GM12865 (cell line): ENCODE measurements at regions not wholly inside any gene's neighbourhood (a gene's known extent, or its start where the extent isn't known, plus 50 kb on each side); places are given as distances from the start of the nearest gene placed in this dataset.

Experiments used
- DNase-seq: peaks from one replicate; pipeline ENCODE4 v3.0.0; 2010; ENCODE audit warnings: low read depth
- H3K4me3 ChIP-seq: 2 replicates; pipeline ENCODE4 v1.5.1; 2011; ENCODE audit warnings: mild to moderate bottlenecking, low read depth, low read length, control low read depth
- CTCF ChIP-seq: IDR thresholded peaks from 2 replicates; pipeline ENCODE4 v1.5.1; 2011; ENCODE audit warnings: low read length, control low read depth, low read depth, inconsistent platforms; ENCODE audit not compliant: insufficient read depth; ENCODE audit errors: missing control alignments

DNA sequence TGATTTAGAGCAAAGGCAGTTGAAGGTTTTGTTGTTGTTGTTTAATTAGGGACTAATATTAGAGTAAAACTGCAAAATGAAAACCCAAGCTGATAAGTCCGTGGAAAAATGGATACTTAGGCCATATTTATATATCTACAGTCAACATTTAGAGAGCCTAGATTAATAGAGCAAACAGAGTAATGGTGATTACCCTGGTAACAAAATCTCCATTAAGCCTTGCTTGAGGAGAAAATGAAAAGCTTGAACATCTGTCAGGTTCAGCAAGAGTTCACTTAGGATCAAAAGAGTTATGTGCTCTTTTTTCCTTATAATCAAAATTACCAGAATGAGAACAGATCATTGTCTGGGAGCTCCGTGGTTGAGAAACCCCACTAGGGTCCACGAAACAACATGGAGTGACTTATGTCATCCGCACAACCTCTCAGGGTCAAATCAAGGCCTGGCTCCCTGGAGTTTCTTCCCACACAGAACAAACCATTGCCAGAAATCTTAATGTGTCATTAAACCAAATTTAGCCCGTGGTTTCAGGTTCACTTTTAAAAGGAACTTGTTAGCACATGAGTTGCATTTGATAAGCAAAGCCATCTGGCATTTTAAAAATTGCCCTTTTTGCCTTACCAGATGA is 381.2 kb downstream of the GABRB3 start:
- no peak overlapping the region for H3K4me3 ChIP-seq
- DNase-seq: no peak

DNA sequence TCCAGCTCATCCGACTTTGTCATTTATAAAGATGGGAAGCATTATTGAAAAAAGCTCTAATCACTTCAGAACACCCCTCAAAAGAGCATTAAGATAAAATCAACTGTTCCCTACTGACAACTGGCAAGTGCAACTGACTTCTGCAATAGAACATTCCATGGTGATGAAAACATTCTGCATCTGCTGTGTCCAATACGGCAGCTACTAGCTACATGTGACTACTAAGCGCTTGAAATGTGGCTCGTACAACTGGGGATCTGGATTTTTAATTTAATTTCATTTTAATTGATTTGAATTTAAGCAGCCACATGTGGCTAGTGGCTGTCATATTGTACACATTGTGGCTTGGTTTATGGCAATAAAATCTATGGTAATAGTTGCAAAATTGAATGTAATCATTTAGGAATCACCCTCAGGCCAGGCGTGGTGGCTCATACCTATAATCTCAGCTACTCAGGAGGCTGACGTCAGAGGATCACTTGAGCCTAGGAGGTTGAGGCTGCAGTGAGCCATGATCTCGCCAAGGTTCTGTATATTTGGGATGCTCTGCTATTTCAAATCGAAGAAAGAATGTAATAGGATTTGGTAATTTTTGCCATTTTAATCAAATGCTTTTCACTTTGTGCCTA is 390.3 kb downstream of the GABRB3 start:
- no peak for TF ChIP-seq CTCF
- DNase-seq: no peak
- no peak overlapping the region for H3K4me3 ChIP-seq

More for the DNA sequence above, 381.2 kb downstream of the GABRB3 start:
- TF ChIP-seq CTCF: no peak

DNA sequence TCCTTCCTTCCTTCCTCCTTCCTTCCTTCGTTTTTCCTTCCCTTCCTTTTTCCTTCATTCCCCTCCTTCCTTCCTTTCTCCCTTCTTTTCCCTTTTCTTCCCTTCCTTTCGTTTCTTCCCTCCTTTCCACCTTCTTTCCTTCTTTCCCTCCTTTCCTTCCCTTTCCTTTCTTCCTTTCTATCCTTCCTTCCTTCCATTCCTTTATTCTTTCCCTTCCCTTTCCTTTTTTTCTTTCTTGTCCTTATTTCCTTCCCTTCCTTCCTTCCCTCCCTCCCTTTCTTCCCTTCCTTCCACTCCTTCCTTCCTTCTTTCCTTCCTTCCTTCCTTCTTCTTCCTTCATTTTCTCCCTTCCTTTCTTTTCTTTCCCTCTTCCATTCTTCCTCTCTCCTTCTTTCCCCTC is 394.6 kb downstream of the GABRB3 start:
- no peak for DNase-seq
- TF ChIP-seq CTCF: no peak
- no peak overlapping the region for H3K4me3 ChIP-seq

DNA sequence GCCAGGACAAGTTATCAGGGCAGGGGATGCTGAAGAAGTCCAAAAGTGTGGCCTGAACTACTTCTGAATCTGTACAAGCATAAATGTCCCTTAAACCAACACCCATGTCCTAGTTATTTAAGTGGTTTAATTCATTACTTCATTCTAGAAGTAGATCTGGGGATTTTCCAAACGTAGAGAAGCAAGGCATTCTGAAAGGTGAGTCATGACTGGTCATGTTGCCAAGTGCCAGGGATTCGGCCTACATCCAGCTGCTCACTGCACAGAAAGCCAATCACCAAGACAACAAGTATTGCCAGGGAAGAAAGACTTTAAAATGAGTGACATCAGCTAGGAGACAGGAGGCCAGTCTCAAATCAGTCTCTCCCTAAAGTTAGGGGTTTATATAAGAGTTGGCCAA is 396.6 kb downstream of the GABRB3 start:
- DNase-seq: no peak
- TF ChIP-seq CTCF: no peak
- H3K4me3 ChIP-seq: no peak overlapping the region

DNA sequence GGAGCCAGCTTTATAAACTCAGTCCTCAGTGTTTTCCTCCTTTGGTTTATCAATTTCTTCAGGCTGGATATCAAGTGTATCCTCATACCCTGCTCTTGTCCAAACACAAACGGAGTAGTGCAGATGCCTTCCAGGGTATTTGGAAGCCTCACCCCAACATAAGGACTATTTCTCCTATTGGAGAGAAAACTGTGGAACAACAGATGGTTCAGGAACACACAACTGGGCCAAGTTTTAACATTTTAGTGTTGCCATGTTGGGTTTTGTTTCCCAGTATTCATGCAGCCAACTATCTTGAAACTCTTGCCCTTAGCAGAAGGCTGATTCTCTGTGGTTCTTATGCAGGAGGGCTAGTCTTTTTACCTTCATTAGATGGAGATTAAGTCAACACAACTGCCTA is 398.1 kb downstream of the GABRB3 start:
- no peak for DNase-seq
- TF ChIP-seq CTCF: no peak
- H3K4me3 ChIP-seq: no peak overlapping the region

GRCh38 chr15:26372706-26373105 is 400.2 kb downstream of the GABRB3 start:
- DNase-seq: no peak
- H3K4me3 ChIP-seq: no peak overlapping the region
- TF ChIP-seq CTCF: no peak

DNA sequence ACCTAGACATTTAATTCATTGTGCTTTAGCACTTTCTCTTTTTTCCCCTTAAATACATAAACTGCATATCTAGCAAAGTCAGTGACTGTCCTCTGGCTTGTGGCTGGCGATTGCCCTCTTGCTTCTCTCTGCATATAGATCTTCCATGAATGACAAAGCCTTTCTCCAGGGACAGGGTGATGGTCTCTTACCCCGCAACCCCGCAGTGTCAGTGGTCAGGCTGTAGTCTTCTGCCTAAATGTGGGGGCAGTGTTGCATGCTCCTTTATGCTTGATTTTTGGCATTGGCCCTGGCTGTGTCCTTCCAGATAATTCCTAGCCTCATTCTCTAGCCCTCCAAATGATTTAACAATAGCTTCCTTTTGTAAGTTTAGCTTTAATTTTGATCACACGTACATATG is 407.8 kb downstream of the GABRB3 start:
- no peak for TF ChIP-seq CTCF
- no peak for DNase-seq

More for the DNA sequence above, 407.8 kb downstream of the GABRB3 start:
- H3K4me3 ChIP-seq: no peak overlapping the region
